SW 1271 (cell line): ENCODE measurements at regions not wholly inside any gene's neighbourhood (a gene's known extent, or its start where the extent isn't known, plus 50 kb on each side); places are given as distances from the start of the nearest gene placed in this dataset.
"Not testable (repeated sequence)": the region's sequence is repeated elsewhere in the genome, so short reads cannot be mapped to it uniquely, and the experiment has no call there.

ENCODE experiments used
- DNase-seq, 2 experiments: peaks; one replicate each; lab custom pipeline; 2025; lab: John Stamatoyannopoulos, UW

DNA sequence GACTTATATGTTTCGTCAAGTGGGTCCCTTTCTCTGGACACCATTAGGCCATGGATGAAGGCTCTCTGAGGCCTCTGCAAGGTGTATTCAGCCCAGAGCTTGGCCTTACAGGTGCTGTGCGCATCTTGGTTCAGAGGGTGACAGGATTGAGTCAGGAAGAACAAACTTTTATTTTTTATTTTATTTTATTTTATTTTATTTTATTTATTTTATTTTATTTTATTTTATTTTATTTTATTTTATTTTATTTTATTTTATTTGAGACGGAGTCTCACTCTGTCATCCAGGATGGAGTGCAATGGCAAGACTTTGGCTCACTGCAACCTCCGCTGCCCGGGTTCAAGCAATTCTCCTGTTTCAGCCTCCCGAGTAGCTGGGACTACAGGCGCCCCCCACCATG lies 370.4 kb upstream of the CLNK start:
- not testable (repeated sequence) for DNase-seq

GRCh38 chr4:11053601-11054220 lies 369.1 kb upstream of the CLNK start:
- no peak for DNase-seq

- DNase-seq, result no peak
Observed at GRCh38 chr4:11051181-11051580, 366.6 kb upstream of the CLNK start.

- DNase-seq, result no peak
Observed at GRCh38 chr4:11050766-11051165, 366.2 kb upstream of the CLNK start.

DNA sequence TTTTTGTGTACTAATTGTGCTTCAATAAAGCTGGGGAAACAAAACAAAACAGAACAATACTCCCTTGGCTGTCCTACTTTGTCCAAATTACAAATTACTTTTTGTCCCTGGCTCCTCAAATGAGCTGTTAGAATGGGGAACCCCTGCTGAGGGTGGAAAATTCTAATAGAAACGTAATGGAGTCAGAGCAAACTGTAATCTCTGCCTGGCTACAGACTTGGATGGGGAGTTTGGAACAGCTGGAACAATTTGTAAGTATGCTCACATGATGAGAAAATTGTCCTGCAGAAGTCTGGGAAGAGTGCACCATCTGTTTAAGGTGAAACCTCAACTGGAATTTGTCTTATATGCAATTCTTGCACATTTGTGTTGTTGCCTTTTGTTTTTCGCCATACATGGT lies 364.4 kb upstream of the CLNK start:
- no peak for DNase-seq

GRCh38 chr4:11042760-11043159 lies 358.2 kb upstream of the CLNK start:
- DNase-seq, result no peak

GRCh38 chr4:11039634-11040131 lies 355.1 kb upstream of the CLNK start:
- DNase-seq, result no peak

GRCh38 chr4:11038926-11039325 lies 354.4 kb upstream of the CLNK start:
- DNase-seq, result no peak

DNA sequence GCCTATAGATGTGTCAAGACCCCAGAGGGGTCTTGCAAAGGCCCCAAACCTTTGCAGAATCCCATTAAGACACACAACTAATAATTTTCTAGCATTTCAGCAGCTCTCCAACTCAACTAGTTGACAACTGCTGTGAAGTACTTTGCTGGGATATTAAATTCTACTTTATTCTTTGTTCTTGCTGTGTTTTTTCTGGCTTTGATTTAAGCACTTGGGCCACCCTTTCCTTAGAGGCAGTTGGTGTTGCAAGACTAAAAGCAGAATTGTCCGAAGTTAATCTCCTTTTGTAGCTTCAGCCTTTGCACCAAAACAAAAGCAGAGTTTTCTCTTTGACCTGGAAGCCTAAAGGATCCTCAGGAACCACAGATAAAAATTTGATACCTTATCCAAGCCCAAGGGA lies 353.1 kb upstream of the CLNK start:
- DNase-seq, result no peak

DNA sequence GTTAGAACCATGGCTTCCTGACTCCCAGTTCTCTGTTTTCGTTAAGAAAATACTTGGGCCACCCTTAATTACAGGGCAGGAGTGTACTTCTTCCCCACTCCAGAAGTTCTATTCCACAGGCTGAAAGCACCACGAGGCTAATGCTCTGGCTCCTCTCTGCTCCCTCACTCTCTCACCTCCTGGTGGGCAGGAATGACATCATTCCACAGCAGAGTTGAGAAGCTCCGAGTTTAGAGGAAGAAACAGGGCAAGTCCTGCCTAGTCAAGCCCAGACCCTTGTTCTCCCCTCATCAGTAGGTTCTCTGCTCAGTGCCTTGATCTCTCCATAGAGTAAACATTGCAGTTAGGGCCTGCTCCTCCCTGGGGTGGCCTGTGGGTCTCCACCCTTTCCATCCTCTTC lies 343.8 kb upstream of the CLNK start:
- DNase-seq, result no peak

DNA sequence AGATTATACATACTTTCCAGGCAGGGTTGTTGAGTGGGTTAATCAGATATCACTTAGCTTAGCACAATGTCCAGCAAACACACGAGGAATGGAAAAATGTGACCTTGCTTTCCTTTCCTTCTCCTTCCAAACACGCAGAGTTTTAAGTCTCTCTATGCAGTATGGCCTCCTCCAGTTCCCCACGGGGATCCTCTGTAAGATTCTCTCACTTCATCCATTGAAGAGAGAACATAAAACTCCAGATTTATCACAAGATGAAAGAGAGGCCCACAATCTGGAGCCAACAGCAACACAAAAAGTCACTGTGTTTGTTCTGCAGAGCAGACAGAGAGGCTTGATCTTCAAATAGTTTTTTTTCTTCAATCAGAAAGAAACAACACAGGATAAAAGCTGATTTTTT lies 336.8 kb upstream of the CLNK start:
- no peak for DNase-seq

DNA sequence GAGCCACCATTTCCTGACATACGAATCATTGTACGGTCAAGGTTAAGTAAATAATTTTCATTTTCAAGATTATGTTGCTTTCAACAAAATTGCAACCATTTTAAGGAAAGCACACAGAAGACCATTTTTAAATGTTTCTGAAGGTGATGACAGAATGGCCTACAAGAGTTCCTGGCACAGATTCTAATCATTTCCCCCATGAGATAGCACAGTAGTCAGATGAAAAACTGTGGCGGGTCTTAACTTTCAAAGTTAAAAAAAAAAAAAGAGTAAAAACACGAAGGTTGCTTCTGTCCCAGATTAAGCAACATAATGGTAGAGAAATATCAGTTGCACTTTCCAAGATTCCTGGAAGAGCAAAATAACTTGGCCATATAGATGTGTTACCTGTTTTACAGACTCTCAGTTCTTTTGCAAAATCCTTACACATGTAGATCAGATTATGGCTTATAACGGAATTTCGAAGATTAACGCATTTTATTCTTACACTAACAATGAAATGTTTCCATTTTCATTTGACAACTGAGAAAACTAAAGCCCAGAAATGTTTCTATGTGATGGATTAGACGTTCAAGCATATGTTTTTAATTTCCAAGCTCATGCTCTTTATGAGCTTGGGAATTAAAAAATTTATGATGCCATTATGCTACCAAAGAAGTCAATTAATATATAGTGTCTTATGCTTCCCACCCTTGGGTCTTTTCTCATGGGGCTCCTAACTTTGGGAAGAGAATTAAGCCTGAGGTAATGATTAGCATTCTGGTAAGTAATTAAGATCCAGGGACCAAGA lies 335.1 kb upstream of the CLNK start:
- DNase-seq, result no peak

- DNase-seq, result no peak
Observed at GRCh38 chr4:11014199-11014598, 329.6 kb upstream of the CLNK start.

- DNase-seq, result no peak
Observed at GRCh38 chr4:11013094-11013664, 328.6 kb upstream of the CLNK start.

DNA sequence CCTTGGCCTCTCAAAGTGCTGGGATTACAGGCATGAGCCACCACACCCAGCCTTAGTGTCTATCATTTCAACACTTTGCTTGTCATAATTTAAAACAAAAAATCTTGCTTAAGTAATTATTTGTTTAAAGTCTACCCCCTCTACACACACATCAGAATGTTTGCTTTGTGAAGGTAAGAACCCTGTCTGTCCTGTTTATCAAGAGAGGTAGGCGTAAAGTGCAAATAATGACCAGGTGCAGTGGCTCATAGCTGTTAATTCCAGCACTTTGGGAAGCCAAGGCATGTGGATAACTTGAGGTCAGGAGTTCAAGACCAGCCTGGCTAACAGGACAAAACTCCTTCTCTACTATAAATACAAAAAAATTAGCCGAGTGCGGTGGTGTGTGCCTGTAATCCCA lies 326.7 kb upstream of the CLNK start:
- DNase-seq, result no peak

DNA sequence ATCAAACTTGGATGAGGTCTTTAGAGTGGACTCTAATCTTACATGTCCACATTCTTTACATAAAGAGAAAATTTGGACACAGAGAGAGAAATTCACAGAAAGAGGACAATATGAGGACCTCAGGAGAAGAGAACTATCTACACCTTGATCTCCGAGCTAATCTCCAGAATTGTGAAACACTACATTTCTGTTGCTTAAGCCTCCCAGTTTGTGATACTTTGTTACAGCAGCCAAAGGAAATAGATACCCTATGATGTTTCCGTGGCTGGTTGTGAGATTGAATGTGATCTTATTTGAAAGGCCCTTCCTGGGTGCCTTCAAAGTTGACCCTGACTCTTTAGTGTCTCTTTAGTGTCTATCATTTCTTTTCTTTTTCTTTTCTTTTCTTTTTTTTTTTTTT lies 326.1 kb upstream of the CLNK start:
- no peak for DNase-seq

DNA sequence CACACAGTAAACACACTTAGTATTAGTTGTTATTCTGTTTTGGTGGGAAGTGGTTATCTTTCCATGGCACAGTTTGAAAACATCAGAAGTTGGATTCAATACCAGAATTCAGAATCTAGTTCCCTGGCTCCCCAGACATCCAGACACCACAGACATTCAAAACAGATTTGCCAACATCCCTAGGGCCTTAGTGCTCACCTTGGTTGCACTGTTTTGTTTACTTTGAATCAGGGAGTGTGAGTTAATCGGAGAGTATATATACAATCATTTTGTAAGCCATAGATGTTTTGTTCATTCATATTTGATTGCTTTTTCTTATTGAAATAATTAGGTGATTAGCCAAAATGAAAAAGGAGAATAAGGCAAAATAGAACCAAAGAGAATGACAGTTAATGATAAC lies 324.7 kb upstream of the CLNK start:
- DNase-seq, result no peak

GRCh38 chr4:11005300-11005699 lies 320.7 kb upstream of the CLNK start:
- no peak for DNase-seq

- no peak for DNase-seq
Observed at GRCh38 chr4:11004818-11005217, 320.2 kb upstream of the CLNK start.

- no peak for DNase-seq
Observed at GRCh38 chr4:11002961-11003360, 318.4 kb upstream of the CLNK start.

DNA sequence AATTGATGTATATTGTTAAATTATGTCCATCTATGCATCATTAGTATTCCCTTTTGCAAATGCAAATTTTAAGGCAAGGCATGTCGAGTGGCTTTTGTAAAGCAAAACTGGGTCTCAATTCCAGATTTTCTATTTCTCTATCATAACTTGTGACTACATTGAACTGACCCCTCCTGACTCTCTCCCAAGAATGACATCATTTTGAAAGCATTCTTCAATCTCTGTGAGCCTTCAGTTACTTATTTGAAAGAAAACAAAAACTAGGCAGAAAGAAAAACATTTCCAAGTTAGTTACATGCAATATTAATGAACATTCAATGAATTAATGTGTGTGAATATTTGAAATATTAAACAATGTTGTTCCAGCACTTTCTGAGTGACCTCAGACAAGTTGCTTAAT lies 314.3 kb upstream of the CLNK start:
- no peak for DNase-seq

- no peak for DNase-seq
Observed at GRCh38 chr4:10984815-10985214, 300.2 kb upstream of the CLNK start.

DNA sequence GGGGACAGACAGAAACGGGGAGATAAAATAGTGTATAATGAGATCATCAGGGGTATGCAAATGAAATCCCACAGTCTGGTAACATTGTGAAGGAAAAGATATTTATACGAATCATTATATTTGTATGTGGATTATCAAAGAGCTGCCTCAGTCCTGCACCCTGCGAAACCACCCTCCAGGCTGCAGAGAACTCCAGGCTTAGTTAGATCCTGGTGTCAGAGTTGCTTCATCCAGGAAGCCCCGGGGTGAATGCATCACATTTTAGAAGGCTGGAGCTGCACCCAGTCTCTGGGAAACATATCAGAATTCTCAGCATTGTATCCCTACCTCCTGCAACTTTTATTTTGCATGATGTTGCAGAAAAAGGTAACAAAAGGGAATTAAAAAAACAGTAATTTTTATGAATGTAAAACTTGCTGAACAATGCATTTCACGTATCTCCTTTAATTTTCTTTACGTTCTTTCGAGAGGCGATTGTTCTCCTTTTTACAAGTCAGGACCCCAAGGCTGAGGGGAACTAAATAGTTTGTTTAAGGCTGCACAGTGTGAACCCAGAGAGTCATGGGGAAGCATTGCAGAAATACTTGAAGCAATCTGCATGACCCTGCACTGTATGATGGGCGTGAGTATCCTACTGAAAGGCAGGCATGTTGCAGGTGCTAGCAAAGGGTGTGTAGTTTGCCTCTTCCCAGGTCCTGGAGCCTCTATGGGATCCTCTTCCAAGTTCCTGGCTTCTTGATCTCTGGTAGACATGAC lies 299.5 kb upstream of the CLNK start:
- DNase-seq, result no peak
